Neutrophil (primary cell): ENCODE measurements at regions not wholly inside any gene's neighbourhood (a gene's known extent, or its start where the extent isn't known, plus 50 kb on each side); places are given as distances from the start of the nearest gene placed in this dataset.

Experiments
- H3K27ac ChIP-seq: fragments of 200-600 bp; sonication (generic); 2 replicates; pipeline ENCODE4 v1.5.1; 2016; ENCODE audit warnings: mild to moderate bottlenecking, moderate library complexity
- H3K27me3 ChIP-seq: fragments of 200-600 bp; sonication (generic); 2 replicates; pipeline ENCODE4 v1.6.0; 2016; ENCODE audit warnings: mild to moderate bottlenecking
- H3K36me3 ChIP-seq: fragments of 200-600 bp; sonication (generic); 2 replicates; pipeline ENCODE4 v1.5.1; 2017
- H3K4me1 ChIP-seq, 2 experiments: fragments of 200-600 bp in 1 of 2; sonication (generic) in 1 of 2; 1 replicate in 1 of 2; 2 replicates in 1 of 2; pipeline versions ENCODE4 v1.5.1 to v1.6.1; 2013 to 2016; ENCODE audit warnings: low read depth in 1 of 2, low read length in 1 of 2, mild to moderate bottlenecking in 1 of 2, moderate library complexity in 1 of 2; ENCODE audit not compliant: control insufficient read depth in 1 of 2, insufficient read depth in 1 of 2
- H3K4me3 ChIP-seq, 2 experiments: fragments of 200-600 bp in 1 of 2; sonication (generic) in 1 of 2; 1 replicate in 1 of 2; 2 replicates in 1 of 2; pipeline ENCODE4 v1.5.1; 2013 to 2016; ENCODE audit warnings: low read depth in 1 of 2, low read length in 1 of 2, mild to moderate bottlenecking in 1 of 2, moderate library complexity in 1 of 2
- H3K9me3 ChIP-seq: fragments of 200-600 bp; sonication (generic); 2 replicates; pipeline ENCODE4 v1.5.1; 2016
- TF ChIP-seq, protein P1 (sequence below): fragments of 200-600 bp; sonication (generic); IDR thresholded peaks from 2 replicates; pipeline ENCODE4 v1.5.1; 2016; ENCODE audit warnings: antibody characterized with exemption

DNA sequence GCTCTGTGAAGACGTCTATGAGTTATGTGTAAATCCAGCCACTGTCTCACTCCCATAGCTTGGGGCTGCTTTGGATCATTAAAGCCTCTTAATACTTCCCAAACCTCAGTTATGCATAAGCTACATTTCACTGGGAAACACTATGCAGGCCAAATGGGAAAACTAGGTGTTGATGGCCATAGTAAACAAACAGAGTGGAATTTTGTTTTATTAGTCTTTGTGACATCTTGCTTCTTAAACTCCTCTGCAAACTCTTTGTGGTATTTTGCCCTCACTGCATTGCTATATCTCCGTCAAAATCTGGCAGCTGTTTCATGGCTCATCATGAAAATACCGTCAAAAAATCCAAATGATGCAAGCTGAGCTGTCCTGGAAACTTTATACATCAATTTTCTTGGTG lies 167.2 kb upstream of the HMHB1 start:
- Histone ChIP-seq H3K36me3 (no peaks in the 10 kb centered on the region), H3K27ac (no peak overlapping the region), H3K9me3 (no peaks in the 10 kb centered on the region), H3K27me3 (no peaks in the 10 kb centered on the region), H3K4me3 (no peak overlapping the region), H3K4me1 (no peaks in the 10 kb centered on the region)
- TF ChIP-seq, protein P1, sequence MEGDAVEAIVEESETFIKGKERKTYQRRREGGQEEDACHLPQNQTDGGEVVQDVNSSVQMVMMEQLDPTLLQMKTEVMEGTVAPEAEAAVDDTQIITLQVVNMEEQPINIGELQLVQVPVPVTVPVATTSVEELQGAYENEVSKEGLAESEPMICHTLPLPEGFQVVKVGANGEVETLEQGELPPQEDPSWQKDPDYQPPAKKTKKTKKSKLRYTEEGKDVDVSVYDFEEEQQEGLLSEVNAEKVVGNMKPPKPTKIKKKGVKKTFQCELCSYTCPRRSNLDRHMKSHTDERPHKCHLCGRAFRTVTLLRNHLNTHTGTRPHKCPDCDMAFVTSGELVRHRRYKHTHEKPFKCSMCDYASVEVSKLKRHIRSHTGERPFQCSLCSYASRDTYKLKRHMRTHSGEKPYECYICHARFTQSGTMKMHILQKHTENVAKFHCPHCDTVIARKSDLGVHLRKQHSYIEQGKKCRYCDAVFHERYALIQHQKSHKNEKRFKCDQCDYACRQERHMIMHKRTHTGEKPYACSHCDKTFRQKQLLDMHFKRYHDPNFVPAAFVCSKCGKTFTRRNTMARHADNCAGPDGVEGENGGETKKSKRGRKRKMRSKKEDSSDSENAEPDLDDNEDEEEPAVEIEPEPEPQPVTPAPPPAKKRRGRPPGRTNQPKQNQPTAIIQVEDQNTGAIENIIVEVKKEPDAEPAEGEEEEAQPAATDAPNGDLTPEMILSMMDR = no peak

DNA sequence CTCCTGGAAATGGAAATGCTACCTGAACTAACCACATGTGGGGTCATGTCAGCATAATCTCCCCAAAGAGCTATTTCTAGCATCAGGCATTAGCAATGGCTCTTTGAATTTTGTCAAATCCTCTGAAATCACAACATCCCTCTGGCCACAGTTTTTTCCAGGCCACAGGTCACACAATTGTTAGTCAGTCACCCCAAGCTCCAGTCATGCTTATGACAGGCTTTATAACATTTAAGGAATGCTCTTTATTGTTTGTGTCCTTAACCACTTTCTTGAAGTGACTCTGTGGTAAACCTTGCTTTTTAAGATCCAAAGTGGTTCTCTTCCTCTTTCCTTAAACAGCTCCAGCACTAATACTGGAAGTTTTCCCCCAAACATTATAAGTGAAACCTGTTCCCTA lies 169.2 kb upstream of the HMHB1 start:
- no peak overlapping the region for H3K4me3 ChIP-seq
- no peaks in the 10 kb centered on the region for H3K4me1 ChIP-seq

DNA sequence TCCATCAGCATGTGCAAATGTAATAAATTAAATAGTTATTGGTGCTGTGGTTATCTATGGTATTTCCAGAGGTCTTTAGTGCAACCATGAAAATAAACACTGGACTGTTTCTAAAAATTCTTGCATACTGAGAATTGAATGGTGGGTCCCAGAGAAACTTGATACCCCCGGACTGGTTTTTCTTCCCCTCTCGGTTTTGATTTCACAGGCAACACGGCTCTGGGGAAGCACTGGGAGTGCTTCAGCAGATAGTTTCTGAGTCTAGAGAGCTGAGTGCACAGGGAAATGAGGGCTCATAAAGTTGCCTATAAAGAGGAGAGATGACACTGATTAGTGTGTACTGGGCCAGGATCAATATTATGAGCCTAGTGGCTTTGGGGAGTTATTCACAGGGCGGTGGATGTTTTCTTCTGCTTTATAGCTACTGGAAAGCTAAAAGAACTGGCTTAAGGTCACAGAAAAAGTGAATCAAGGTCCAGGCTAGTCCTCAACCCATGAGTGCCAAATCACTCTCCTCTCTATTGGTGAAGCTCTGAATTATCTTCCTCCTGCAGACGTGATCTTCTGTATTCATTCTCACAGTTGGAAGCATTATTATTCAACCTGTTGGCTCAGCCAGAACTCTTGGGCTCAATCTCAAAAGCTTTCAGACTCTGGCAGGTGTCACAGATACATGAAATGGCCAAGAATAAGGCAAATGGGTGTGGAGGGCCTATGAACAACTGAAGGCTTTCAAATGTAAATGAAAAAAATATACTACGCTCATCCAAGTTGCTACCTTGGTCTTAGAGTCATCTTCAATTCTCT lies 170.2 kb upstream of the HMHB1 start:
- Histone ChIP-seq H3K27me3 (no peaks in the 10 kb centered on the region), H3K4me3 (no peak overlapping the region), H3K27ac (no peak overlapping the region), H3K4me1 (no peaks in the 10 kb centered on the region), H3K9me3 (no peaks in the 10 kb centered on the region), H3K36me3 (no peaks in the 10 kb centered on the region)
- TF ChIP-seq, protein P1 = no peak

More for the DNA sequence above, 169.2 kb upstream of the HMHB1 start:
- TF ChIP-seq, protein P1 = no peak
- H3K27ac ChIP-seq = no peak overlapping the region
- H3K9me3 ChIP-seq = no peaks in the 10 kb centered on the region
- no peaks in the 10 kb centered on the region for H3K36me3 ChIP-seq
- no peaks in the 10 kb centered on the region for H3K27me3 ChIP-seq

DNA sequence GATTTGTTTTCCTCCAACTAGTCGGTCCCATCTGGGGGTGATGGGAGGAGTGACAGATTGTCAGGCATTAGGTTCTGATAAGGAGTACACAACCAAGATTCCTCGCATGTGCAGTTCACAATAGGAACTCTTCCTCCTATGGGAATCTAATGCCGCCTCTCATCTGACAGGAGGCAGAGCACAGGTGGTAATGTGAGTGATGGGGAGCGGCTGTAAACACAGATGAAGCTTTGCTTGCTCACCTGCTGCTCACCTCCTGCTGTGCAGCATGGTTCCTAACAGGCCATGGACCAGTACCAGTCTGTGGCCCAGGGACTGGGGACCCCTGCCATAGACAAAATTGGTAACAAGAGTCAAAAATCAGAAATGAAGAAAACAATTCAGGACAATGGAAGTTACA lies 173.3 kb upstream of the HMHB1 start:
- Histone ChIP-seq H3K27me3 (no peaks in the 10 kb centered on the region), H3K4me3 (no peak overlapping the region), H3K4me1 (no peaks in the 10 kb centered on the region), H3K27ac (no peak overlapping the region), H3K36me3 (no peaks in the 10 kb centered on the region), H3K9me3 (no peaks in the 10 kb centered on the region)
- TF ChIP-seq, protein P1 = no peak

- Histone ChIP-seq H3K27me3 (no peaks in the 10 kb centered on the region), H3K36me3 (no peaks in the 10 kb centered on the region), H3K27ac (no peak overlapping the region), H3K4me3 (no peak overlapping the region), H3K9me3 (no peaks in the 10 kb centered on the region), H3K4me1 (no peaks in the 10 kb centered on the region)
- TF ChIP-seq, protein P1 = no peak
Observed at GRCh38 chr5:143636931-143637528, 174.9 kb upstream of the HMHB1 start.
